HEK293T (cell line): ENCODE measurements at regions not wholly inside any gene's neighbourhood (a gene's known extent, or its start where the extent isn't known, plus 50 kb on each side); places are given as distances from the start of the nearest gene placed in this dataset.

Experiments used
- CTCF ChIA-PET: fragments of 350-600 bp; formaldehyde crosslinking; extraction: SDS; loops from one replicate; lab custom pipeline; 2021; ENCODE audit warnings: antibody characterized with exemption, inconsistent platforms; lab: Yijun Ruan, JAX
- POLR2A ChIA-PET: fragments of 350-600 bp; formaldehyde crosslinking; extraction: SDS; loops from one replicate; lab custom pipeline; 2020; ENCODE audit warnings: antibody characterized with exemption, inconsistent platforms; lab: Yijun Ruan, JAX
- DNase-seq: peaks from one replicate; pipeline ENCODE4 v3.0.0; 2012; ENCODE audit warnings: mixed read lengths; ENCODE audit errors: extremely low spot score
- ARNT ChIP-seq: fragments of 450-650 bp; IDR thresholded peaks from 2 replicates; pipeline ENCODE4 v1.6.1; 2017; ENCODE audit warnings: mild to moderate bottlenecking
- BHLHE40 ChIP-seq: fragments of 450-650 bp; IDR thresholded peaks from 2 replicates; pipeline ENCODE4 v1.6.1; 2016; ENCODE audit warnings: mild to moderate bottlenecking, moderate library complexity, borderline replicate concordance
- CTBP1 ChIP-seq: fragments of 450-650 bp; IDR thresholded peaks from 2 replicates; pipeline ENCODE4 v1.6.1; 2016; ENCODE audit warnings: borderline replicate concordance
- ELF4 ChIP-seq: fragments of 450-650 bp; IDR thresholded peaks from 2 replicates; pipeline ENCODE4 v1.6.1; 2017; ENCODE audit warnings: antibody characterized with exemption
- FOXA1 ChIP-seq: fragments of 450-650 bp; IDR thresholded peaks from 2 replicates; pipeline ENCODE4 v1.6.1; 2016; ENCODE audit warnings: mild to moderate bottlenecking
- FOXK2 ChIP-seq: fragments of 450-650 bp; IDR thresholded peaks from 2 replicates; pipeline ENCODE4 v1.6.1; 2016; ENCODE audit warnings: mild to moderate bottlenecking
- FOXM1 ChIP-seq: fragments of 450-650 bp; IDR thresholded peaks from 2 replicates; pipeline ENCODE4 v1.6.1; 2017; ENCODE audit warnings: mild to moderate bottlenecking, borderline replicate concordance
- HDGF ChIP-seq: fragments of 450-650 bp; IDR thresholded peaks from 2 replicates; pipeline ENCODE4 v1.6.1; 2017; ENCODE audit warnings: antibody characterized with exemption, borderline replicate concordance
- L3MBTL2 ChIP-seq: fragments of 450-650 bp; conservative IDR thresholded peaks from 2 replicates; pipeline ENCODE4 v1.6.1; 2016; ENCODE audit warnings: mild to moderate bottlenecking
- LEF1 ChIP-seq: fragments of 450-650 bp; IDR thresholded peaks from 2 replicates; pipeline ENCODE4 v1.6.1; 2017; ENCODE audit warnings: mild to moderate bottlenecking, borderline replicate concordance
- NFRKB ChIP-seq: fragments of 450-650 bp; IDR thresholded peaks from 2 replicates; pipeline ENCODE4 v1.6.1; 2016; ENCODE audit warnings: mild to moderate bottlenecking, moderate library complexity
- PKNOX1 ChIP-seq: fragments of 450-650 bp; IDR thresholded peaks from 2 replicates; pipeline ENCODE4 v1.6.1; 2016
- SP1 ChIP-seq: fragments of 450-650 bp; IDR thresholded peaks from 2 replicates; pipeline ENCODE4 v1.6.1; 2017
- SUZ12 ChIP-seq: fragments of 450-650 bp; IDR thresholded peaks from 2 replicates; pipeline ENCODE4 v1.6.1; 2016; ENCODE audit warnings: mild to moderate bottlenecking
- TARDBP ChIP-seq: fragments of 450-650 bp; IDR thresholded peaks from 2 replicates; pipeline ENCODE4 v1.6.1; 2016
- ZNF384 ChIP-seq: fragments of 450-650 bp; IDR thresholded peaks from 2 replicates; pipeline ENCODE4 v1.6.1; 2016

GRCh38 chr4:181710143-181710542, 533.1 kb upstream of the TENM3 start:
- TF ChIP-seq ARNT = no peak
- TF ChIP-seq LEF1 = no peak
- TF ChIP-seq CTBP1 = no peak
- TF ChIP-seq FOXM1 = no peak
- TF ChIP-seq SP1 = no peak
- CTCF ChIA-PET = interaction anchor here (0.7 kb wide), 1 partner anchor 680 kb away, joined by 4 read pairs; no protein-coding TSS in a partner anchor
- DNase-seq = no peak
- POLR2A ChIA-PET = no interaction called here

- ChIA-PET CTCF (no interaction called here), POLR2A (no interaction called here)
- DNase-seq = no peak
- TF ChIP-seq CTBP1 (no peak), FOXA1 (no peak), FOXK2 (no peak), LEF1 (no peak), ELF4 (no peak), SP1 (no peak), ZNF384 (no peak), L3MBTL2 (no peak), SUZ12 (no peak), ARNT (no peak), PKNOX1 (no peak), TARDBP (no peak), HDGF (no peak), FOXM1 (no peak), NFRKB (no peak), BHLHE40 (no peak)
Observed at GRCh38 chr4:181711387-181711786, 531.8 kb upstream of the TENM3 start.

GRCh38 chr4:181728305-181728966, 514.8 kb upstream of the TENM3 start:
- ChIA-PET POLR2A (no interaction called here), CTCF (no interaction called here)
- no peak for TF ChIP-seq ARNT
- TF ChIP-seq TARDBP = no peak
- no peak for TF ChIP-seq FOXM1
- no peak for TF ChIP-seq ZNF384
- no peak for DNase-seq

GRCh38 chr4:181731900-181732299, 511.3 kb upstream of the TENM3 start:
- CTCF ChIA-PET = no interaction called here
- TF ChIP-seq BHLHE40 = no peak
- POLR2A ChIA-PET = no interaction called here
- DNase-seq = no peak

DNA sequence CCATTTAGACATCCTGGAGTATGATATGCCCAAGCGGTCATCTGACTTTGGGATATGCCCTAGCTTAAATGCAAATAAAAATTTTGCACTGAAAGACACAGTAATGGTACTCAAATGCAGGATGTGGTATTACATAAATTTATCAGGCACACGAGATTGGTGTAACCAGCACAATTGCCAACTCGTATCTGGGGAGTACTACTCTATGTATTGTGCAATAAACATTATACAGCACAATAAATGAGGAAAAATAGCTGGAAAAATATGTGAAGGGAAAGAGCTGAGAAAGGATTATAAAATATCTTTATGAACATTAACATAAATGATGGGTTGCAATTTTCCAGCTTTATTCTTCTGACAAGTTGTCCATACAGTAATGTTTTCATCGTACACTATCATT, 505.5 kb upstream of the TENM3 start:
- CTCF ChIA-PET = no interaction called here
- no peak for DNase-seq
- TF ChIP-seq FOXK2 (no peak), ZNF384 (no peak), SP1 (no peak), PKNOX1 (no peak), TARDBP (no peak), BHLHE40 (no peak), HDGF (no peak)

GRCh38 chr4:181739031-181739430, 504.2 kb upstream of the TENM3 start:
- CTCF ChIA-PET = no interaction called here
- TF ChIP-seq BHLHE40 (no peak), L3MBTL2 (no peak), TARDBP (no peak), FOXA1 (no peak), PKNOX1 (no peak), FOXK2 (no peak), NFRKB (no peak), CTBP1 (no peak), ZNF384 (no peak), FOXM1 (no peak)
- no peak for DNase-seq
- POLR2A ChIA-PET = no interaction called here

More for the DNA sequence above, 505.5 kb upstream of the TENM3 start:
- POLR2A ChIA-PET = no interaction called here

DNA sequence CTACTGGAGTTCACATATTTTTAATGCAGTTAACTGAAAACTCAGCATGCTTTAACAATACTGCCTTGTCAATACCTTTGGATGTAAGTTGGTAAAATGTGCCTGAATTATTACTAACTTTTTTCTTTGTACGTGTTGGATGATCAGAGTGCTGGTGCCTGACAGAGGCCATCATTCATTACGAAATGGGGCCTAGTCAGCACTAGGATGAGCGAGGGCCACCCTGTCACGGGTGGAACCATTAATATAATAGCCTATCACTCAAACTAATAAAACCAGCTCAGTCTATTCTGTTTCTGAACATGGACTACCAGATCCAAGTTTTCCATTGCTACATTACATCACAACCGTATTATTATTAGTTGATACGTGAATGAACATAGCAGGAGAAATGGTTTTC, 501.7 kb upstream of the TENM3 start:
- no peak for DNase-seq
- ChIA-PET CTCF (no interaction called here), POLR2A (no interaction called here)
- TF ChIP-seq ARNT = no peak
- no peak for TF ChIP-seq HDGF
- no peak for TF ChIP-seq NFRKB
- no peak for TF ChIP-seq ELF4
- no peak for TF ChIP-seq CTBP1
- no peak for TF ChIP-seq SP1
- no peak for TF ChIP-seq FOXK2
